ENCODE measurements at regions not wholly inside any gene's neighbourhood (a gene's known extent, or its start where the extent isn't known, plus 50 kb on each side); places are given as distances from the start of the nearest gene placed in this dataset.

- ATAC-seq = no peak
- DNase-seq (ENCODE audit: low read depth in 1 of 2, low spot score in 1 of 2) = no peak
- FAIRE-seq = no peak
- no peaks in the 10 kb centered on the region for H3K9me3 ChIP-seq
- POLR2A ChIA-PET = no interaction called here
- CTCF ChIA-PET = no interaction called here
- H3K27ac ChIP-seq = no peak overlapping the region
- H3K4me3 ChIP-seq = no peak overlapping the region
- WGBS (ENCODE audit: missing lambda C conversion rate) = 0% methylated on average over 1 of the region's 3 CpGs
- no peak overlapping the region for H3K4me2 ChIP-seq
- TF ChIP-seq POLR2AphosphoS2 (conservative IDR thresholded peaks at IDR 0.05; ENCODE audit: low read length) (no peak), MYC (IDR thresholded peaks at IDR 0.05; ENCODE audit: borderline replicate concordance, low read length) (no peak), MAX (IDR thresholded peaks at IDR 0.05) (no peak), POLR2A (IDR thresholded peaks at IDR 0.05; ENCODE audit: low read length) (no peak), RARB (CRISPR knock-in tag; IDR thresholded peaks at IDR 0.05) (no peak), HES2 (IDR thresholded peaks at IDR 0.05) (no peak), RFX5 (IDR thresholded peaks at IDR 0.05) (no peak), CBX2 (IDR thresholded peaks at IDR 0.05; ENCODE audit: borderline replicate concordance, low read depth) (no peak), EHMT2 (IDR thresholded peaks at IDR 0.05; ENCODE audit: low read depth) (no peak), CTCF (IDR thresholded peaks at IDR 0.05) (no peak)
- H3K4me1 ChIP-seq = no peaks in the 10 kb centered on the region
Observed at GRCh38 chr1:14071581-14071980, 371.6 kb downstream of the PRDM2 start.

- Histone ChIP-seq H3K4me3 (no peak overlapping the region), H3K27ac (no peak overlapping the region), H3K9me3 (no peaks in the 10 kb centered on the region), H3K4me1 (no peaks in the 10 kb centered on the region), H3K4me2 (no peak overlapping the region)
- ATAC-seq (no peak), FAIRE-seq (no peak), DNase-seq (ENCODE audit: low read depth in 1 of 2, low spot score in 1 of 2) (no peak)
- 34% methylated on average over 5 of the region's 5 CpGs for WGBS (ENCODE audit: missing lambda C conversion rate)
- ChIA-PET POLR2A (no interaction called here), CTCF (interaction anchor here (0.5 to 0.6 kb wide), 2 partner anchors 54 to 836 kb away, joined by 3 read pairs; no protein-coding TSS in a partner anchor)
- TF ChIP-seq MAX (IDR thresholded peaks at IDR 0.05) (no peak), POLR2A (IDR thresholded peaks at IDR 0.05; ENCODE audit: low read length) (no peak), ZNF302 (CRISPR knock-in tag; IDR thresholded peaks at IDR 0.05) (no peak), ZSCAN20 (CRISPR knock-in tag; IDR thresholded peaks at IDR 0.05) (no peak), RNF2 (IDR thresholded peaks at IDR 0.05; ENCODE audit: borderline replicate concordance, low read depth) (no peak), BHLHE40 (IDR thresholded peaks at IDR 0.05; ENCODE audit: low read depth, low read length) (no peak), SMC3 (IDR thresholded peaks at IDR 0.05) (no peak), FOSL2 (IDR thresholded peaks at IDR 0.05) (no peak), FOSL2 (CRISPR knock-in tag; IDR thresholded peaks at IDR 0.05) (no peak), HEYL (CRISPR knock-in tag; IDR thresholded peaks at IDR 0.05) (no peak), EHF (CRISPR knock-in tag; IDR thresholded peaks at IDR 0.05) (no peak), CEBPB (IDR thresholded peaks at IDR 0.05) (no peak), RCOR1 (IDR thresholded peaks at IDR 0.05; ENCODE audit: low read depth, low read length) (no peak), HDAC2 (IDR thresholded peaks at IDR 0.05) (no peak), EP300 (IDR thresholded peaks at IDR 0.05) (no peak), CHD4 (IDR thresholded peaks at IDR 0.05; ENCODE audit: borderline replicate concordance) (no peak), JUNB (IDR thresholded peaks at IDR 0.05) (no peak), REST (IDR thresholded peaks at IDR 0.05) (no peak)
Observed at GRCh38 chr1:14080653-14081052, 380.7 kb downstream of the PRDM2 start.
